GM19372 (cell line): ENCODE measurements at regions not wholly inside any gene's neighbourhood (a gene's known extent, or its start where the extent isn't known, plus 50 kb on each side); places are given as distances from the start of the nearest gene placed in this dataset.

ENCODE experiments used
- ATAC-seq: cut with Tn5 transposase; IDR thresholded peaks from one replicate; pipeline ENCODE4 v1.9.1; 2021; ENCODE audit warnings: mild to moderate bottlenecking, low read depth, moderate library complexity; ENCODE audit not compliant: unreplicated experiment

DNA sequence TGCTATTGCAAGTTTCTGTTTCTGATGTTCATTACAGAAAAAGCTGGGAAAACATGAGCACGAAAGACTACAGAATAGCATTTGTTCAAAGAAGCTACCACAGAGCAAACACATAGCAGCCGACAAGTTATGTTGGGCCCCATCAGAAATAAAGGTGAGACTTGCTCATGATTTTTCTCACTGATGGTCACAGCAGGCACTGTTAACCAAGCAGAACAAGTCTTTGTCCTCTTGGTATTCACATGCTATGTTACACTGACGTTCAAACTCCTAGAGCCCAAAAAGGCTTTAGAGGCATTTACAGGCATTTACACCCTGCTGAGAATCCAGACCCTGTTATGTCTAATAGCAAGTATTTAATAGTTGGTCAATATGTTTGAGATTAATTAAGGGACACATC, 235.0 kb upstream of the HNMT start:
- ATAC-seq, result no peak

DNA sequence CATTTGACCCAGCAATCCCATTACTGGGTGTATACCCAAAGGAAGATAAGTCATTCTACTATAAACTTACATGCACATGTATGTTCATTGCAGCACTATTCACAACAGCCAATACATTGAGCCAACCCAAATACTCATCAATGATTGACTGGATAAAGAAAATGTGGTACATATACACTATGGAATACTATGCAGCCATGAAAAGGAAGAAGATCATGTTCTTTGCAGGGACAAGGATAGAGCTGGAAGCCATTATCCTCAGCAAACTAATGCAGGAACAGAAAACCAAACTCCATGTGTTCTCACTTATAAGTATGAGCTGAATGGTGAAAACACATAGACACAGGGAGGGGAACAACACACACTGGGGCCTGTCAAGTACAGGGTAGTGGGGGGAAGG, 226.7 kb upstream of the HNMT start:
- ATAC-seq, result no peak

DNA sequence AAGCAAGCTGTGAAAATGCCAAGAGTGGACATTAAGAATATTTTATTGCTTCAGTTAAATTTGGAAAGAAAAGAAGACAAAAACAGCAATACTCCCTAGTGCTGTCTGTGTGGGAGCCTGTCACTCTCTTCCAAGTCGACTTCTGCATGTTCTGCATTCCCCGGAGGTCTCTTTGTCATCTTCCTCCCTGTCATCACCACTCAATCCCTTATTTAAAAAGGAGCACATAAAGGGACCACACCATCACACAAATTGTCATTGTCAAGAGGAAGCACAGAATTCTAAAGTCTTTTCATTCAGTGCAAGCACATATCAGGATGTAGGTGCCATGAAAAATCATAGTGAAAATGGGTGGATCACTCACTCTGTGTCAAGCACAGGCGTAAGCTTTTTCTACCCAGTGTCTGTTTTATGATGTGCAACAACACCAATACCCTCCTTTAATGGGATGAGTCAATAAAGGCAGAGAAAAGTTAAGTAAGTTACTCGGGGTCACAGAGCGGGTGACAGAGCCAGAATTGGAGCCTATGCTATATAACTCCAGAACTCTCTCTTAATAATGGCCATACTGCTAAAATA, 222.4 kb upstream of the HNMT start:
- ATAC-seq, result no peak

DNA sequence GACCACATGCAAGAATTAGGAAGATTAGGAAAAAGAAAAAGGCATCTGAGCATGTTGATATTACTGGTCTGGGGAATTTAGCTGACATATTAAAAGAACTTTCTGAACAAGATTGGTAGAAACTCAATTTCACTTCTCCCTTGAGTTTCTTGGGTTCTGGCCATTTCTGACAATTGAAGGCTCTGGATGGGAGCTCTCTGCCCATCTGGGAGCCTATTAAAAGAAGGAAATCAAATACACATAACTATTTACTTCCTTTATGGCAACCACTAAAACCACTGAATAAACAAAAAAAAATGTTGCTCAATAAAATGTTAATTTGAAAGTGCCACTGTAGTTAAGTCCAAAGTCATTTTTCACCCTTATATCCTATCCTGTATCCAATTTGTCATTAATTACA, 216.8 kb upstream of the HNMT start:
- no peak for ATAC-seq

DNA sequence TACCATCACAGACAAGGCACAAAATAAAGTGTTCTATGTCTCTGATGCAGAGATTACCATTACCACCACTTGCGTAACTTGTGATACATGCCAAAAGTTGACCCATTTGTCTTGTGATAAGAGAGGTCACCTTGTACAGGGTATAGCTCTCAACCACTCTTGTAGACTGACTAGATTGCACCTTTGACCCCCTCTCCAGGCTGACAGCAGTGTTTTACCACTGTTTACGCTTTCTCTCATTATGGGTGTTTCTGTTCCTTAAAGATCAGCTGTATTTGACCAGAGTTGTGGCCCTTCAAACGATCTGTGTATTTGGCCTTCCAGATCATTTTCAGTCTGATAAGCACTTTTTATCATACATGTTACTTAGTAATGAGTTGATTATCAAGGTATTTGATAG, 215.7 kb upstream of the HNMT start:
- ATAC-seq, result no peak

DNA sequence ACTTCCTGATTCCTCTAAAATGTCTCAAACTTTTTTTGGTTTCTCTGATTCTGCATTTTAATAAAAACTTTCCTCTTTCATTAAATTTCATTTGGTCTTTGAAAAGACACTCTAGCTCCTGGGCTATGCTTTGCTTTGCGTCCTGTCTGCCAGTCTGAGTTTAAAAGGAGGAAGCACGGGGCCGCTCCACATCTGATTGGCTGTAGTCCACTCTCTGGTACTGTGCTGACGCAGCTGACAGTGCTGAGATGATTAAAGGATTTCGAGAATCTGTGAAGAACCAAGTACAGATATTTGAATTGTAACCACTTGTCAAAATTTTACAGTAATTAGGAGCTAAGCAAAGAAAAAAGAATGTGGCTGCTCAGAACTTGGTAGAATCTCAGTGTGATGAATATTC, 199.6 kb upstream of the HNMT start:
- no peak for ATAC-seq

DNA sequence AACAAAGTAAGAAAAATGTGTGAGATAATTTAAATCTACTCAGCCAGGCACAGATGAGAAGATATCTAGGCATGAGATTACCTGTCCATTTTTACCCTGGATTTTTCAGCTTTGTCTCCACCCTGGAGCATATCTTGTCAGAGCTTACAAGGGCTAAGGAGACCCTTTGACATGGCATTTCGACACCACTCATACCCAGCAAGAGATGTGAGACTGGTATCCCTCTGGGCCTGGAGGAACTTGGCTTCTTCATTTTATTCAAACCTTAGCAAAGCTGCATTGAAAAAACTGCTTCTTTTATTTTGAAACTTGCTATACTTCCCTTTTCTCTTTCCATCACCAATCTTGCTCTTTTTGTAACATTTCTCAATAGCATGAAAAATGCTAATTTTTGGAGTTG, 194.9 kb upstream of the HNMT start:
- ATAC-seq, result no peak

DNA sequence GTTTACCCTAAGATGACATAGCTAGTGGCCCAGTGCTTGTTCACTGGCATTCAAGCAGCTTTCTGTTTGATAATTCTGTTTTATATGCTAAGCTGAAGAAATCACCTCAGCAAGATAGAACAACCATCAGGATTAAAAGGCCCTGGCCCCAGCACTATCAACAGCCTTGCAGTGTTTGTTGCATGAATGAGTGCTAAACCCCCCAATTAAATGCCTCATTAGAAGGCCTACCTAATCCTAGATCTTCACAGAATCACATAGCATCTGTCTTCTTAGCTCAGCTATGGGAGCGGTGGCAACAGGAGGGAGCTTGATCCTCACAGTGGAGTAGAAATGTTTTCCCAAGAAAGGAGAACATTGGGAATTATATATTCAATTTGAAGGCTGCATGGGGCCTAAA, 194.1 kb upstream of the HNMT start:
- no peak for ATAC-seq

DNA sequence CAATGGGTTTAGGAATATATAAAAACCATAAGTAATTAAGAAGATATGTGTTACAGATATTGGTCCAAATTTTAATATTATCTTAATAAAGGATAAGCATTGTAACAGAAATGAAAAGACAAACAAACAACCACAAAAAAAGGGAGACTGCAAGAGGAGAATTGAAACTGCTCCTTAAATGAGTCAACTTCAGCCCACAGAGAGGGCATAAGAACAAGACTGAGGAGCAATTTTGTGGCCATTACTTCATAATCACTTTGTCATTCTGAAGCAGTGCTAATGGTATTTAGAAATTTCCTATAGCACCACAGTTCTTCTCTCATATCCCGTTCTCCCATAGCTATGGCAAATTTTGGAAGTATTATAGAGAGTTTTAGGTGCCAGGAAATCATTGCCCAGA, 193.2 kb upstream of the HNMT start:
- ATAC-seq, result no peak

DNA sequence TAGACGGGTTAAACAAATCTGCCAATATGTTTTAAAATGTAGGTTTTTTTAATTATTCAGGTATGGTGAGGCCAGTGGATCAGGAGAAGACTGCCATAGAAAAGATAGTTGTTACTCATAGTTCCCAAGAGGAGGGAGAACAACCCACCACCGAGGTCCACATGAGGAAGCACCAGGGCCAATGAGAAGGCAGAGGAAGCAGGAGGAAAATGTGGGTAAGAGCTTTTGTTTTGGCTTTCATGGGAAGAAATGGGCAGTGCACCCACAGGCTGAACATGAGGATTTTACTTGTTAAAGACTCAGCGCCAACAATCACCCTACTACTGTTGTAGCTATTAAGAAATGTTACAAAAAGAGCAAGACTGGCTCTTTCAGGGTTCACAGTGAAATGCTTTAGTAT, 191.8 kb upstream of the HNMT start:
- no peak for ATAC-seq

DNA sequence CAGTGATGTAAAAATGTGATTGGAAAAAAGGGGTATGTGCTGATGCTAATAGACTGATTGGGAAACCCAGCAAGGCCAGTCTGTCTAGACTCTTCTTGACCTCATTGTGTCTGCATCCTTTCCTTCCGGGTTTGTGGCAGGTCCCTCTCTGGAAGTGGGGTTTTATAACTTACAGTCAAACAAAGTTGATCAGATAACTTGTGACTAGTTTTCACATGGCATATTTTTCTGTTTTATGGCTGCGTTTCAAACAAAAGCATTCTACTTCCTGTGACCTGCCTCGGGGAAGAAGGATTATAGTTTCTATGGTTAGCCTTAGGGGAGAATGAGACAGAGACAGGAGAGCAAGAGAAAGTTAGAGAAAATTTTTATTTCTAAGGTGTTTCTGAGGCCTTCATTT, 188.7 kb upstream of the HNMT start:
- ATAC-seq, result no peak

DNA sequence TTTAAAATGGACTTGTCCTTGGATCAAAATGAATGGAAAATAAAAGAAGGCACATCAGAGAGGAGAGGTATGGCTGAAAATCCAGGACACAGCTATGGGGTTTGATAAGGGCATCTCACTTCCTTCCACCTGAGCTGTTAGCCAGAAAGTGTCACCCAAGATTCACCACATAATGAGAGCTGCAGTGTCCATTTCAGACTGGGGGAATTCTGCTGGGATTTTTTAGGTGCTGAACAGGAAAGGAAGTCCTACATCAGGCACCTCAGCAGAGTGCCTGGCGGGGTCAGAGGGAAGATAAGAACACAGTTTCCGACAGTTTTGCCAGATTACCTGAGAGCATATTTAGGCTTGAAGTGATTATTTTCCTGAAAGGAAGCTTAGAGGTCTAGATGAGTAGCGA, 187.6 kb upstream of the HNMT start:
- ATAC-seq, result no peak

DNA sequence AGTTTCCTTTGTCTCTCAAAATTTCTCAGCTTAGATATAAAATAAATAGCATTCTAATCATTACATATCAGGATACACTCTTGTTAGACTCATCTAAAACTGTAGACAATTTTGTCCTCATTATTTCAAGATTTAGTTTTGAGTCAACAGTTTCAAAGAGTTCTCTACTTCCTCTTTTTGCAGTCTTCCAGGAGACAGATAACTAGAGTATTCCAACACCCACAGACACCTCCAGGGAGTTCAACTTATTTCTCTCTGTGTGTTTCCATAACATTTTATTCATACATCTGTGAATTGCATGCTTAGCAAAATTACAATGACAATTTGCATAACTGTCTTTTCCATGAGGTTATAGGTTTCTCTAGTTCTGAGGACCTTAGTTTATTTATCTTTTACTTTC, 166.6 kb upstream of the HNMT start:
- ATAC-seq, result no peak

DNA sequence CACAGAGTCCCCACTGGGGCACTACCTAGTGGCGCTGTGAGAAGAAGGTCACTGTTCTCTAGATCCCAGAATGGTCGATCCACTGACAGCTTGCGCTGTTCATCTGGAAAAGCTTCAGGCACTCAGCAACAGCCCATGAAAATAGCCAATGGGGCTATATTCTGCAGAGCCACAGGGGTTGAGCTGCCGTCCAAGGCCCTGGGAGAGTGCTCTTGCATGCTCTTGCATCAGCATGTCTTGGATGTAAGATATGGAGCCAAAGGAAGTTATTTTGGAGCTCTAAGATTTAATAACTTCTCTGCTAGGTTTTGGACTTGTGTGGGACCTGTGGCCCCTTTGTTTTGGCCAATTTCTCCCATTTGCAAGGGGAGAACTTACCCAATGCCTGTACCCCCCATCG, 164.7 kb upstream of the HNMT start:
- ATAC-seq, result no peak

DNA sequence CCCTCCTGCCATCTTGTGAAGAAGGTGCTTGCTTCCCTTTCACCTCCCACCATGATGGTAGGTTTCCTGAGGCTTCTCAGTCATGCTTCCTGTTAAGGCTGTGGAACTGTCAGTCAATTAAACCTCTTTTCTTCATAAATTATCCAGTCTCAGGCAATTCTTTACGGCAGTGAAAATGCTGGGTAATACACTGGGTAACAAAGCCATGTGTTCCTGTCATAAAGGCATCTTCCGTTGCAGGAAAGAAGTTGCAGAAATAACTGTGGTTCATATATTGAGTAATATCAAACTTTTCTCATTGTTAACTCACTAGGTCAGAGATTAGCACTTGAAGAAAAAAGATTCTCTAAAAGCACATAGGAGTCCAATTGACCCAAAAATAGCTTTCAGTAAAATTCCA, 163.9 kb upstream of the HNMT start:
- ATAC-seq, result no peak

DNA sequence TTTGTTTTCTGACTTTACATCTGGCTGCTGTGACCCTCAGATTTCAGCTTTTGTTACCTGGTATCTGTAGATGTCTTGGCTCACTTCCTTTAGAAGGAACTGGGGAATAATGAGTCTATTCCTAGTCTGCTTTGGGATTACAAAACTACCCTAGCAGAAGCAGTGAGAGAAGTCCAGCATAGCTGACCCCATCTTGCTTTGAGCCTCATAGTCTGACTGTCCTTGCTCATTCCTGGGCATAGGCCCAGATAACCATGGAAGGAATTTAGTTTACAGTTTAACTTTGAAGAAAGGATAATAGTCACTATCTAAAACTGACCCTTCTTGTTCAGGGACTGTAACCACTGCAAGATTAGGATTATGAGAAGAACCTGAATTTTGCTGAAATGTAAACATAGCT, 163.0 kb upstream of the HNMT start:
- ATAC-seq, result no peak

DNA sequence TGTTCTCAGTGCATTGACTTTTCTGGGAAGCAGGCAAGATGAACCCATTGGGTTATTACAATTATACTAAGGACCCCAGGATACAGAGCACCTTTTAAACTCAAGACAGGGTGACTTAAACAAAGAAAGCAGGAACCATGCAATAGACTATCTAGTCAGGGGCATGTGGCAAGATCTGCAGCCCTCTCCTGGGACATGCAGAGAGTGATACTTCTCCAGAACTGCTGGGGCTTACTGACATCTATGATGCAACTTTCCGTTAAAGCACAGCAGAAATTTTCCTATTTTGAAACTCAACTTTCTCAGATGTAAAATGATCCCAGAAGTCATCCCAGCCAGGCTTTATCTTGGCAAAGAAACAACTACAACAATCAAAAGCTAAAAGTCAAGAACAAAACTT, 162.2 kb upstream of the HNMT start:
- no peak for ATAC-seq

DNA sequence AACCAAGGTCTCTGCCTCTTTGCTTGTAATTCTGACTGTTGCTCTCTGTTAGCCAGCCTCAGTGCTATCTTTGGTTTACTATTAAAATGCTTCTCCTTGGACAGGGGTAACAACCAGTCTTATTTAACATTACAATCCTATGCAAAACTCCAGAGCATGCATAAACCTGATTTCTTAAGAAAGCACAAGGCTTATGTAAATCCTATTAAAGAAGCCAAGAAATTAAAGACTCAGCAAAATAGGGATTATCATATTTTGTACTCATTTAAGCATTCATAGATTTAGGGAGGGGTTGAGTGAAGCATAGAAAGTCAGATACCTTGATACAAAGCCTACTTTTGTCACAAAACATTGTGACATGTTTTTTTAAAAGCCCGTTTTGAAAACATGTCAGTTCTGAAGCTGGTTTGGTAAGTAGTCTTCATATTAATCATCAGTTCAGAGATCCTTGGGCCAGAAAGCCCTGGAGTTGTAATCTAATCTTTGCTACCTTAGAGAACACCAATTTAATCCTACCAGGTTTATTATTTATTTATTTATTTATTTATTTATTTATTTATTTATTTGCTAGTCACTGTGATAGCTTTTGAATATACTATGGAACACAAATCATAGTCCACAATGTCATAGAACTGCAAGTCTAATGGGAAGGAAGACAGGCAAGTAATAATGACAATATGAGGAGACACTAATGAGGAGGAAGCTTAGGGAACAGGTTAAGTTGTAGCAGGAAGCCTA, 158.0 kb upstream of the HNMT start:
- no peak for ATAC-seq

DNA sequence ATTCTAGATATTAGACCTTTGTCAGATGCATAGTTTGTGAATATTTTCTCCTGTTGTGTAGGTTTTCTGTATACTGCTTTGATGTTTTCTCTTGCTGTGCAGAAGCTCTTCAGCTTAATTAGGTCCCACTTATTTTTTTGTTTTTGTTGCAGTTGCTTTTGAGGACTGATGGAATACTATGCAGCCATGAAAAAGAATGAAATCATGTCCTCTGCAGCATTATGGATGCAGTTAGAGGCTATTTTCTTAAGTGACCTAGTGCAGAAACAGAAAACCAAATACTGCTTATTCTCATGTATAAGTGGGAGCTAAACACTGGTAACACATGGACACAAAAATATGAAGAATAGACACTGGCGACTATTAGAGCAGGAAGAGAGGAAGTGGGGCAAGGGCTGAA, 155.0 kb upstream of the HNMT start:
- no peak for ATAC-seq

DNA sequence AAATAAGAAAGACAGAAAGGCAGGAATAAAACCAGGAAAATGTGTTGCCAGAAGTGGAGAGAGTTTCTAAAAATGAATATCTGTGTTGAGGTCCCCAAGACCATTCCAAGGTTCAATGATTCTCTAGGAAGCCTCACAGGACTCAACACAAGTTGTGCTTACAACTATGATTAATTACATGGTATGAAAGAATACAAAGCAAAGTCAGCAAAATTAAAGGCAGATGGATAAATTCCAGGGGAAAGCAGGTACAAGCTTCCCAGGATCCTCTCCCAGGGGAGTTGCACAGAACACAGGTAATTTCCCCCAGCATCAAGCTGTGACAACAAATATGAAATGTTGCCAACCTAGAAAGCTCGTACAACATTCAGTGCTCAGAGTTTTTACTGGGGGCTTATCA, 154.4 kb upstream of the HNMT start:
- ATAC-seq, result no peak

DNA sequence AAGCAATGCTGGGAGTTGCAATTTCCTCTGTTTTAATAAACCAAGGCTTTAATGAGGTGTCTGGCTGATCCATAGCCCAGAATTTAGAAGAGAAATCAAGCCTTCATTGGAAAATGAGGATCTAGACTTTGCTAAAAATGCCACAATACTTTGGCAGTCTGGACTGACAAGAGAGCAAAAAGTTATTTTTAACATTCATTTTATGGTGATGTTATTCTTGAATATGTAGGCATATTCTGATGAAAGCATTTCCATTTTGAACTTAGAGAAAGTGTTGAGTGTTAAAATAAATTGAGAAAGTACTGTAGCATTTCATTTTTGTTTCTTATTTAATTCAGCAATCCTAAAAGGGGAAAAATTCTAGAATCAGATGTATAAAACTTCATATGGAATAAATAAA, 151.8 kb upstream of the HNMT start:
- ATAC-seq, result no peak

DNA sequence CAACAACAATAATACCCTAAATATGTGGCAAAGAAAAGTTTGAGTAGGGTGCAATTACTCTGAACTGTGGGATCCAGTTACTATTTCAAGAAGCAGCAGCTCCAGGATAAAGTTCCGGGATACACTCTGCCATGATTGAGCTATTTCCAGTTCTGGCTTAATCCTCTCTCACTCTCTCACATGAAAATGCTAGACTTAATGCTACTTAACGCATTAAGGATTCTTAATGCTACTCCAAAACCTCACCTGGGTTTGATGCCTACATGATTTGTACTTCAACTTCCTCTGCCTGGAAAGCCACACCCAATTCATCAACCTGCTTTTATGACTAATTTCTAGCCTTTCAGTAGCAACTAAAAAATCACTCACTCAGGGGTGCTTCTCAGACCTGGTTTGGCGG, 151.1 kb upstream of the HNMT start:
- no peak for ATAC-seq

DNA sequence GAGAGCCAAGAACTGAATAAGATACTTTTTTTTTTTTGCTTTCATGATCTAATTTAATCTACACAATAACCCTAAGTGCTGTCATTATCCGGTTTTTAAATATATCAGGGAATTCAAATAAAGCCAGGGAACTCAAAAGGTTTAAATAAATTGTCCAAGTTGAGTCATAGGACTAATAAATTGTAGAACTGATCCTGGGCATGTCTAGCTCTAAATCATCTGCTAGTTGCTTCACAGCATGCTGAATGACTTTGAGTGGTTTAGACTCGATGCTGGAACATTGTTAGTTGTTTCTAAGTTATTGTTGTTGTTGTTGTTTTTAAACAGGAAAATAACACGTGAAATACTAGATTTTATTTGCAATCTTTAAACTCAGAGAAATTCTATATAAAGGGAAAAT, 147.2 kb upstream of the HNMT start:
- no peak for ATAC-seq
